ENCODE measurements at regions not wholly inside any gene's neighbourhood (a gene's known extent, or its start where the extent isn't known, plus 50 kb on each side); places are given as distances from the start of the nearest gene placed in this dataset.

DNA sequence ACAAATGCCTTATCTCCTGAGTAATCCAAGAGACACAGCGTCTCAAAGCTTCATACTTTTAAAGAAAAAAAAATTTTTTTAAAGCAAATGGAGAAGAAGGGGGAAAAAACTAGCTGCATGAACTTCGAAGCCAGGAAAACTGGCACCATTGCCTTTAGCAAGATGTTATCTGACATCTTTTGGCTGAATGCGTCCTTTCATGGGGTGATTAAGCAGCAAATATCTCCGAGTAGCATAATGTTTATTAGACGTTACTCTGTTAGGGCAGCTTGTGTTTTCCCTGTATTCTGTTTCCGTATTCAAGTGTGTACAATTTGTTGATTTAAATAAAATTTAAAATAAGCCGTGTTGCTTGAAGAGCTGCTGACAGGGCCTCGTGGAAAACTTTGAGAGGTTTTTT lies 76.5 kb upstream of the TSHZ2 start:
- ChIA-PET CTCF (no interaction called here), POLR2A (ENCODE audit: low non-redundant PET) (interaction anchor here (0.7 kb wide), 1 partner anchor 700 kb away, joined by 3 read pairs; no protein-coding TSS in a partner anchor)
- Histone ChIP-seq H3K27ac (ENCODE audit: low read depth, low read length, poor library complexity, severe bottlenecking) (no peak overlapping the region), H3K4me1 (ENCODE audit: insufficient read depth, low read length, poor library complexity, severe bottlenecking) (no peaks in the 10 kb centered on the region), H3K9me3 (ENCODE audit: low read depth, low read length, poor library complexity, severe bottlenecking) (no peaks in the 10 kb centered on the region), H3K36me3 (ENCODE audit: insufficient read depth, low read length, poor library complexity, severe bottlenecking) (no peaks in the 10 kb centered on the region), H3K27me3 (replicated peaks; ENCODE audit: insufficient read depth, low read depth, low read length, poor library complexity) (no peaks in the 10 kb centered on the region), H3K4me3 (ENCODE audit: low read depth, low read length, poor library complexity, severe bottlenecking) (no peak overlapping the region)
- no peak for DNase-seq (ENCODE audit: low spot score)
- BruUV-seq (replicated peaks), result no TSS peak
- intact Hi-C loops (cut with micrococcal nuclease; ENCODE audit: unreplicated experiment), result no loop called here
- no peak for TF ChIP-seq EZH2 (IDR thresholded peaks at IDR 0.05; ENCODE audit: borderline replicate concordance, low read depth, low read length, poor library complexity, severe bottlenecking)
- TF ChIP-seq CTCF (conservative IDR thresholded peaks at IDR 0.05; ENCODE audit: low read depth, low read length), result no peak

GRCh38 chr20:52895235-52895634 lies 76.9 kb upstream of the TSHZ2 start:
- CTCF ChIA-PET, result no interaction called here
- Histone ChIP-seq H3K4me1 (ENCODE audit: insufficient read depth, low read length, poor library complexity, severe bottlenecking) (no peaks in the 10 kb centered on the region), H3K27me3 (replicated peaks; ENCODE audit: insufficient read depth, low read depth, low read length, poor library complexity) (no peaks in the 10 kb centered on the region), H3K27ac (ENCODE audit: low read depth, low read length, poor library complexity, severe bottlenecking) (no peak overlapping the region), H3K4me3 (ENCODE audit: low read depth, low read length, poor library complexity, severe bottlenecking) (no peak overlapping the region), H3K36me3 (ENCODE audit: insufficient read depth, low read length, poor library complexity, severe bottlenecking) (no peaks in the 10 kb centered on the region), H3K9me3 (ENCODE audit: low read depth, low read length, poor library complexity, severe bottlenecking) (no peaks in the 10 kb centered on the region)
- intact Hi-C loops (cut with micrococcal nuclease; ENCODE audit: unreplicated experiment), result no loop called here
- POLR2A ChIA-PET (ENCODE audit: low non-redundant PET), result interaction anchor here (0.7 kb wide), 1 partner anchor 700 kb away, joined by 3 read pairs; no protein-coding TSS in a partner anchor
- DNase-seq (ENCODE audit: low spot score), result no peak
- TF ChIP-seq EZH2 (IDR thresholded peaks at IDR 0.05; ENCODE audit: borderline replicate concordance, low read depth, low read length, poor library complexity, severe bottlenecking) (no peak), CTCF (conservative IDR thresholded peaks at IDR 0.05; ENCODE audit: low read depth, low read length) (no peak)
- BruUV-seq (replicated peaks), result no TSS peak

- ChIA-PET CTCF (no interaction called here), POLR2A (ENCODE audit: low non-redundant PET) (interaction anchor here (0.6 kb wide), 1 partner anchor 275 kb away, joined by 3 read pairs; no protein-coding TSS in a partner anchor)
- no peaks in the 10 kb centered on the region for H3K4me1 ChIP-seq (ENCODE audit: insufficient read depth, low read length, poor library complexity, severe bottlenecking)
- BruUV-seq (replicated peaks), result no TSS peak
- no peak overlapping the region for H3K27ac ChIP-seq (ENCODE audit: low read depth, low read length, poor library complexity, severe bottlenecking)
- no peak overlapping the region for H3K4me3 ChIP-seq (ENCODE audit: low read depth, low read length, poor library complexity, severe bottlenecking)
- intact Hi-C loops (cut with micrococcal nuclease; ENCODE audit: unreplicated experiment), result no loop called here
- H3K36me3 ChIP-seq (ENCODE audit: insufficient read depth, low read length, poor library complexity, severe bottlenecking), result no peaks in the 10 kb centered on the region
- no peak for DNase-seq (ENCODE audit: low spot score)
- no peaks in the 10 kb centered on the region for H3K9me3 ChIP-seq (ENCODE audit: low read depth, low read length, poor library complexity, severe bottlenecking)
- H3K27me3 ChIP-seq (replicated peaks; ENCODE audit: insufficient read depth, low read depth, low read length, poor library complexity), result no peaks in the 10 kb centered on the region
- no peak for TF ChIP-seq EZH2 (IDR thresholded peaks at IDR 0.05; ENCODE audit: borderline replicate concordance, low read depth, low read length, poor library complexity, severe bottlenecking)
- TF ChIP-seq CTCF (conservative IDR thresholded peaks at IDR 0.05; ENCODE audit: low read depth, low read length), result no peak
These were observed 78.7 kb upstream of the TSHZ2 start for GRCh38 chr20:52893498-52893897.
